Esophagus muscularis mucosa (tissue), 3 donors: ENCODE measurements at regions not wholly inside any gene's neighbourhood (a gene's known extent, or its start where the extent isn't known, plus 50 kb on each side); places are given as distances from the start of the nearest gene placed in this dataset.

Source experiments
- CTCF ChIP-seq, 3 experiments: fragments of 200-600 bp in 2 of 3; fragments of 450-650 bp in 1 of 3; sonication (generic) in 2 of 3; IDR thresholded peaks; one replicate each; pipeline ENCODE4 v1.5.1; 2017 to 2019; ENCODE audit warnings: antibody characterized with exemption in 3 of 3, mild to moderate bottlenecking in 2 of 3, moderate library complexity in 1 of 3
- POLR2A ChIP-seq: fragments of 450-650 bp; IDR thresholded peaks from one replicate; pipeline ENCODE4 v1.6.1; 2017; ENCODE audit warnings: antibody characterized with exemption, moderate library complexity, mild to moderate bottlenecking, low read depth

- no peak for TF ChIP-seq POLR2A
- TF ChIP-seq CTCF (IDR thresholded peaks at IDR 0.05) = no peak
These were observed 124.4 kb downstream of the KIF26A start for GRCh38 chr14:104262515-104263514.
